Mesothelial cell of epicardium (in vitro differentiated cells): ENCODE measurements at regions not wholly inside any gene's neighbourhood (a gene's known extent, or its start where the extent isn't known, plus 50 kb on each side); places are given as distances from the start of the nearest gene placed in this dataset.

Source experiments
- DNase-seq, 2 experiments: peaks; one replicate each; pipeline ENCODE4 v3.0.0; 2021; ENCODE audit warnings: low spot score in 2 of 2; ENCODE audit not compliant: unreplicated experiment in 2 of 2
- H3K27ac Mint-ChIP-seq: 2 replicates; pipeline ENCODE4 v1.8.0; 2021; ENCODE audit warnings: mixed read lengths
- H3K27me3 Mint-ChIP-seq: 2 replicates; pipeline ENCODE4 v1.8.0; 2021; ENCODE audit warnings: low read depth, mixed read lengths
- H3K36me3 Mint-ChIP-seq: 2 replicates; pipeline ENCODE4 v1.8.0; 2021; ENCODE audit warnings: mixed read lengths
- H3K4me1 Mint-ChIP-seq: 2 replicates; pipeline ENCODE4 v1.8.0; 2021; ENCODE audit warnings: mixed read lengths
- H3K4me3 Mint-ChIP-seq: 2 replicates; pipeline ENCODE4 v1.8.0; 2021; ENCODE audit warnings: mild to moderate bottlenecking, moderate library complexity, mixed read lengths
- H3K9me3 Mint-ChIP-seq: 2 replicates; pipeline ENCODE4 v1.8.0; 2021; ENCODE audit warnings: mixed read lengths
- CTCF ChIP-seq: fragments of 200-600 bp; sonication (generic); IDR thresholded peaks from one replicate; pipeline ENCODE4 v1.5.0; 2021; ENCODE audit warnings: antibody characterized with exemption; ENCODE audit not compliant: unreplicated experiment

DNA sequence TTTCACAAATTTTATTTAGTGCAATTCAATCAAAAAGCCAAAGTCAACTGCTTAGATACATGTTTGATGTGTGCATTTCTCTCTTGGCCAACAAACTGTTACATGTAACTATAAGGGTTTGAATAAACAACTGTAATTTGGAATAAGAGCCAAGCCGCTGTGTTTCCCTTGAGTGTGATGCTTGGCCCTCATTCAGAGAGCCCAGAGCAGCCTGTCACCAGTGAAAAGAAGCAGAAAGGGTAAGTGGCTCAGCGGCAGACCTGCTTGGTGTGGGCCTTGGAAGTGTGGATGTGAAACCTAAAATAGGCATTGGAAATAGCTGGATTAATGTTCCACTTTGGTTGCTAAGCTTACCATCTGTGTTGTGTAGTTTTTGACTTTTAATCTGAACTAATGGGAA is 924.6 kb downstream of the OLFM4 start:
- DNase-seq, result no peak
- H3K4me3 Mint-ChIP-seq, result no peak overlapping the region
- no peaks in the 10 kb centered on the region for H3K36me3 Mint-ChIP-seq
- H3K27ac Mint-ChIP-seq, result no peak overlapping the region
- TF ChIP-seq CTCF, result no peak
- no peaks in the 10 kb centered on the region for H3K4me1 Mint-ChIP-seq
- H3K27me3 Mint-ChIP-seq, result no peaks in the 10 kb centered on the region
- peaks cover 7% of the 10 kb centered on the region for H3K9me3 Mint-ChIP-seq
